GM19043 (cell line): ENCODE measurements at regions not wholly inside any gene's neighbourhood (a gene's known extent, or its start where the extent isn't known, plus 50 kb on each side); places are given as distances from the start of the nearest gene placed in this dataset.

Experiments
- ATAC-seq: cut with Tn5 transposase; IDR thresholded peaks from one replicate; pipeline ENCODE4 v1.9.1; 2021; ENCODE audit warnings: low read depth; ENCODE audit not compliant: unreplicated experiment

- no peak for ATAC-seq
Measured at GRCh38 chr9:88730780-88731179, 195.8 kb downstream of the NXNL2 start.

DNA sequence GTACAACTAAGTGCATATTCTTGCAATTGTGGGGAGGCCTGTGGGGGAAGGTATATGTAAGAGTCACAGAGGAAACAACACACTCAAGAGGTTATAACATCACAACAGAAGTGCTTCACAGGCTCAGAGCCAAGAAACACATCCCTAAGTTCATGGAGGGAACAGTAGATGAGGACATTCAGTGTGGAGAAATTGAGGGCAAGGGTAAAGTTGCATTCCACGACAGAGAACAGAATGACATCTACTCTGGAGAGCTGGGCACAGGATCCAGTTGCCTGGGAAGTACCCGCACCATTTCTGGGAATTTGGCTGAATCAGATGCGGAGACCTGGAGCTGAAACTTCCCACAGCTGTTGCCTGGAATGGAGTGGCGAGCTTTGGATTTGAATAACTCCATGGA, 197.2 kb downstream of the NXNL2 start:
- ATAC-seq = no peak

GRCh38 chr9:88733651-88734421, 198.9 kb downstream of the NXNL2 start:
- ATAC-seq = no peak

GRCh38 chr9:88734527-88734926, 199.5 kb downstream of the NXNL2 start:
- ATAC-seq = no peak

DNA sequence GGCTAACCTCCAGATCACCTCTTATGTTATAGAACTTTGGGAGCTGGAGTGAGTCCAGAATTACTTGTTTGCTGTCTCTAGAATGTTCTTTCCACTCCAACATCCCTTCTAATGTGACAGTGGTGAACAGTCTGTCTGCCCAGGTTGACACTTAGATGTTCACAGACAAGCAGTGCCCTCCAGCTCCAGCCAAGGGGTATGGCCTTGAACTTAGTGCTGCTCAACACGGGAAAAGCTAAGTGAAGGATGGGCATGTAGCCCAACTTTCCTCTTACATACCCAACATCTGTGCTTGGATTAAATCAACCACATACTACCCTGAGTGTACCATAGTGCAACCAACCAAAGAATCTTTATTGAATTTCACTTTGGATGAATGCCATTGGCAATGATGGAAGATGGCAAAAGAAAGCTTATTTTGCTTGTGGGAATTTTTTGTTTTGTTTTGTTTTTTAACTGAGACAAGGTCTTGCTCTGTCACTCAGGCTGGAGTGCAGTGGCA, 201.2 kb downstream of the NXNL2 start:
- ATAC-seq = no peak

- ATAC-seq = no peak
Measured at GRCh38 chr9:88737031-88737430, 202.1 kb downstream of the NXNL2 start.

DNA sequence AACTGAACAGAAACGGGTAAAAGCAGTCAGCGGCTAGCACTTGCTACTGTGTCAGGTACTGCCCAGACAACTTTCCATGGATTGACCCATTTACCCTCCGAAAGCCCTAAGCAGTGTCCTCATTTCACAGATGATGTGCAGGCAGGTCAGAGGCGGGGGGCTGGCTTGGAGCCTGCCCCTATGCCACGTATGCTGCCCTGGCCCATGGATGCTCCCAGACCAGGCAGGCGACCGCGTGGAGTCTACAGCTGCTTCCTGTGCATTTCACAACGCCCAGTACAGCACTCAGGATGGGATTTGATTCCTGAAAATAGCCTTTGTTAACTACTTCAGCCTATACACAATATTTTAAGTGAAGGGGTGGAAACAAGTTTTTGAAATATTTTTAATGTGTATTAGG, 202.9 kb downstream of the NXNL2 start:
- no peak for ATAC-seq

DNA sequence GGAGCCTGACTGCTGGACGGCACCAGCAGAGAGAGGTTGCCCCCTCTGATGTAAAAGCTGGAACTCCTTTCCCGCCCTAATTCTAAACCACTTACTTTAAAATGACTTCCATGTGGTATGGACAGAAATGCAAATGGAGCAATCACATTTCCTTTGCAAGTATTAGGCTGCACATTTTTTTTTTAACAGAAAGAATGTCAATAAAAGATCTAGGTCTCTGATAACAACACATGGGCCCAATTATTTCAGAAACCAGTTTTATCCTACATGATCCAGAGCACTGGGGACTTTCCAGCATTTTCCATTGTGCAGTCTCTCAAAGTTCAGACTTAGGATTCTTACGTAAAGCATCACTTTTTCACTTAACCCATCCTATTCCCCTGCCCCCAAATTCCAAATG, 203.7 kb downstream of the NXNL2 start:
- no peak for ATAC-seq

- no peak for ATAC-seq
Measured at GRCh38 chr9:88739373-88739772, 204.4 kb downstream of the NXNL2 start.

- no peak for ATAC-seq
Measured at GRCh38 chr9:88740844-88741243, 205.9 kb downstream of the NXNL2 start.

DNA sequence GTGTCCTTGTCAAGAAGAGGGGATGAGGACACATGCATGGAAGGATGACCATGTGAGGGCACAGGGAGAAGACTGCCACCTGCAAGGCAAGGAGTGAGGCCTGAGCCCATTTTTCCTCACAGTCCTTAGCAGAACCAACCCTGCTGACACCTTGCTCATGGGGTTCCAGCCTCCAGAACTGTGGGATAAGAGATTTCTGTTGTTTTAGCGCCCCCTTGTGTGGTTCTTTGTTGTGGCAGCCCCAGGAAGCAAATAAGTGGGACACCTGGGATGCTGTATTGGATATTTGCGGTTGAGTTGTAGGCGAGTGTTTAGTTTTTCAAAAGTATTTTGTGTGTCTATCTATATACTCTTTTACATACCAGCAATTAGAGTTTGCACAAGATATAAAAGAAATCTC, 206.4 kb downstream of the NXNL2 start:
- no peak for ATAC-seq

DNA sequence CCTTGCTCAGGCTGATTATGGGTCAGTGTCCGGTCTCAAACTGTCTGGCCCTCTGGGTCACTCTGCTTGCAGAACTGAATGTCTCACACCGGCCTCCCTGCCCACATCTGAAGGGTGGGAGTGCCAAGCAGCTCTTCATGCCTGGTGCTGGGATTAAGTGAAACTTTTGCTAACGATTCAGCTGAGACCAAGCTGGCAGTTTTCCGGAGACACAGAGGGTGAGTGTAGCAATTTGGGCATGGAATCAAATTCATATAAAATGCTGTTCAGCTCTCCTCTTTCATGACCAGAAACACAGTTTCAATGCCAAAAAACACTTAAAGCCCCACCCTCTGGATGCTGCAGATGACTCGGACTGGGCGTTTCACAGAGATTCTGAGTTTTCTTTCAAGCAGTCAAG, 207.5 kb downstream of the NXNL2 start:
- ATAC-seq = no peak

- ATAC-seq = no peak
Measured at GRCh38 chr9:88742905-88743304, 207.9 kb downstream of the NXNL2 start.

DNA sequence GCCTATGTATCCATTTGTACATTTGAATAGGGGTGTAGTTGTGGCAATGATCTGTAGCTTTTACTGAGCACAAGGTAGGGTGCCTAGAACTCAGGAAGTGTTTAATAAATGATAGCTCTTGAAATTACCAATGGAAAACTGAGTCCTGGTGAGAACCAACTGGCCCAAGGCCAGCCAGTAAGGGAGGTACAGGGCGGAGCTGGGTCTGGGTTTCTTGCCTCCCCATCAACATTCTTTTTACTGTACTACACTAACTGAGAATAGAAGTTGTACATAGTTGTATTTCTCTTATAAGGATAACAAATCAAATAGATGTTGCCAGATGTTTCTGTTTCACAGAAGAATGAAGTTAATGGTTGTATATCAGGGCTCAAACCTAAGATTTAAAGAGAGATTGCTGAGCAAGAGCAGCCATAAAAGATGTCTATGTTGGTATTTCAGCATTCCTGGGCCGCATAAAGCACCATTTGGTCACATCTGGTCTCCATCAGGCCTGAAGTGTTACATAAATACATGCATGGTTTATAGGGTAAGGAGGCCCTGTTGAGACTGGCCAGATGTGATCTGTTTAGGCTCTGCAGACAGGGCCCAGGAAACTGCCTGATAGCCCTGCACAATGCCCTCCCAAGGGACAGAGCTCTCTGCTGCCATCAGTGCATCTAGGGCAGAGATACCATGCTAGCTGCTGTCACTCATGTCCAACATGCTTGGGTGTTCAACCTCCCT, 210.5 kb downstream of the NXNL2 start:
- no peak for ATAC-seq

GRCh38 chr9:88746029-88746742, 211.2 kb downstream of the NXNL2 start:
- no peak for ATAC-seq

DNA sequence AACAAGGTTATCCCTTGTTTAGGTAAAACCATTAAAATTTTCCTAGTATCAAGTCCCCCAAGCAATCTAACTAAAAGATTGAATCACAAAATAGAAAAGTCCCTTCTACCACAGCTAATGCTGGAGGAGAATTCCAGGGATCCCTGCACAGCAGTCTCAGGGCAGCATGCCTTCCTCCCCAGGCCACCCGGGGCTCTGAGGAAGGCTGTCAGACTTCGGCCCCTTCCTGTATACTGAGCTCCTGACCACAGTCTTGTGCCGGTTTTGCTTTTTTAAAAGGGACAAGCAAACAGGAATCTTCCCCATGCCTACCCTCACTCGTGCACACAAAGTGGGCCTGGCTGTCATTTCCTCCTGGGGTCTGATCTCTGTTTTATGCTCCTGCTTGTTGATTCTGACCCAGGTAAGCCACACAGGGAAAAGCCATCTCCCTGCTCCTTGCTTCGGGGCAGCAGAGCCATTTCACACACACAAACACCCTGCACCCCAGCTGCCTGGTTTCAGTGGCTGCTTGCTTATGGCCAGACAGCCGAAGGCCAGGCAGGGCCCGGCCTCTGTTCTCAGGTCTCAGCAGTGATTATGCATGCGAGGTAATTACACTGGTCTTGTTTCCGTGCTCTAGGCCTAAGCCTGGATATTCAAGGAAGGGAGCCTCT, 211.9 kb downstream of the NXNL2 start:
- no peak for ATAC-seq

DNA sequence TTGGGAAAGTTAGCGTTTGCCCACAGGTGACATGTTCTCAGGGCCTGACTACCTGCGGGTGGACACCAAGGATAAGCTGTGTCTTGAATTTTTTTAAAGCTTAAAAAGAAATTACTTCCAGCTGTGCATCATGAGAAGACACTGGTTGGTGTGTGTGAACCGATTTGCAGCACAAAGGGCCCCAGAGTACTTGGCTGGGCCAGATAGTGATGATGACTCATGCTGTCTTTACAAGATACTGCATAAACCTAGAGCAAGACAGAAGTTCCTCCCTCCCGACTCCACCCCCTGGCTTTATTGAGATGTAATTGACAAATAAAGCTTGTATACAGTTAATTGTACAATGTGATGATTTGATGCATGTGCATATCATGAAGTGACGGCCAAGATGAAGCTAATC, 212.8 kb downstream of the NXNL2 start:
- ATAC-seq = no peak

DNA sequence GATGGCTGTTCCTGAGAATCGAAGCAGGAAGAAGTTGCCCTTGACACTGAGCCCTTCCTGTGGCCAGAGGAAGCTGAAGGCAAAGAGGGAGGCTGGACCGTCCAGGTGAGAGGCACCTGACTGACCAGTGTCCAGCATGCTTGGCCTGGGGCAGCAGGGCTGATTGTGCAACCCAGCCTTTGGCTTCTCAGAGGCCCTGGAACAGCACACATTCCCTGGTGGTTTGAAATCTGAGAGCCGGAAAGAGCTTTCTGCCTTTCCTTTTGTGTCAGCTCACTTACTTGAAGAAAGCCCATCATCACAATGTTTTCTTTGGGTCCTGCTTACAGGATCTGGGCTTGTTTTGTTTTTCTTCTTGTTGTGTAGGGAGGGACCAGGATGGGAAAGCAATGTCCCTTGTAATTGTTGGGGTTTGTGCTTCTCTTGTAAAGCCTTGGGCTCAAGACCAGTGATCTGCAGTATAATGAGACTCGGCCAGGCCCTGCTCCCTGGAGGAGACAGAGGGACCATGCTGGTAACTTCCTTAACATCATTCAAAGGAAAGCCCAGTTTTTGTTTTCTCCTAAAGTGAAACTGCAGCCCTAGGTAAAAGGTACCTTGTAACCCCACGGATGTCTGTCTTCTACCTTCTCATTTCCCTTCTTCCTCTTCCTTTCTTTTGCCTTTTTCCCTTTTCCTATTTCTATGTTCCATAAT, 213.7 kb downstream of the NXNL2 start:
- no peak for ATAC-seq

DNA sequence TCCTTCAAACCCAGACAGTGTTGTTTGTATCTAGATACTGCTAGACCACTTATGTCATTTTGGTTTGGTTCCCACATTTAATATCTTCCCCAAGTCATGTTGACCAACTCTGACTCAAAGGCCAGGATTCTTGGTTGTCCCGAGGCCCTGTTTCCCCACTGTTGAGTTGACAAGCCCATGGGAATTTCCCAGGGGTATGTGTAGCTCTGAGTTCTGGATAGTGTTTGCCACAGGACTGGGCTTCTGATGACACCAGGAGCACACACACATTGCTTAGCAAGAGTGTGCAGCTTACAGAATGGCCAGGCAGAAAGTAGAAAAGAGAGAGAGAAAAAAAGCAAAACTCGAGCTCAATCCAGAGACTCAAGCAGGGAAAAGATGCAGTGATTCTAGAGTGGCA, 214.4 kb downstream of the NXNL2 start:
- no peak for ATAC-seq

GRCh38 chr9:88750832-88751360, 215.9 kb downstream of the NXNL2 start:
- no peak for ATAC-seq
